Lower lobe of right lung (tissue), 2 donors: ENCODE measurements at regions not wholly inside any gene's neighbourhood (a gene's known extent, or its start where the extent isn't known, plus 50 kb on each side); places are given as distances from the start of the nearest gene placed in this dataset.
A peak's percentile ranks its signal among the peaks of the same experiment; 100 is the strongest.

Experiments
- ATAC-seq, 2 donors: fragments of 200-7000 bp; cut with Tn5 transposase; one replicate each; pipeline ENCODE4 v1.9.1; 2020 to 2022; ENCODE audit warnings: mild to moderate bottlenecking in 2 of 2, moderate library complexity in 2 of 2
- DNase-seq: peaks from one replicate; pipeline ENCODE4 v3.0.0-alpha.2; 2020
- H3K27ac ChIP-seq: fragments of 200-600 bp; one replicate; pipeline ENCODE4 v1.8.0; 2022
- H3K27me3 ChIP-seq: fragments of 200-600 bp; one replicate; pipeline ENCODE4 v1.8.0; 2022; ENCODE audit warnings: low read depth
- H3K36me3 ChIP-seq: fragments of 200-600 bp; one replicate; pipeline ENCODE4 v1.8.0; 2022; ENCODE audit warnings: mild to moderate bottlenecking
- H3K4me1 ChIP-seq: fragments of 200-600 bp; one replicate; pipeline ENCODE4 v1.8.0; 2022
- H3K4me3 ChIP-seq: fragments of 200-600 bp; one replicate; pipeline ENCODE4 v1.8.0; 2022; ENCODE audit warnings: mild to moderate bottlenecking
- H3K9me3 ChIP-seq: fragments of 200-600 bp; one replicate; pipeline ENCODE4 v1.8.0; 2022
- CTCF ChIP-seq: fragments of 200-600 bp; IDR thresholded peaks from one replicate; pipeline ENCODE4 v1.8.0; 2022; ENCODE audit warnings: antibody characterized with exemption, mild to moderate bottlenecking
- intact Hi-C: fragments of 100-400 bp; cut with DNase I; formaldehyde crosslinking; loops from one replicate; pipeline ENCODE4 v1.11.0; 2022
- donor health status: DM: no; HTN: yes; CAD: no; lungs with severe emphysema.

- no peaks in the 10 kb centered on the region for H3K36me3 ChIP-seq
- H3K4me1 ChIP-seq = no peaks in the 10 kb centered on the region
- ATAC-seq (no peak), DNase-seq (no peak)
- no peaks in the 10 kb centered on the region for H3K9me3 ChIP-seq
- H3K27ac ChIP-seq = no peak overlapping the region
- no peaks in the 10 kb centered on the region for H3K27me3 ChIP-seq
- no peak overlapping the region for H3K4me3 ChIP-seq
- intact Hi-C loops = no loop called here
- TF ChIP-seq CTCF = no peak
These were observed 155.0 kb downstream of the RELL1 start for GRCh38 chr4:37531151-37531550.

- intact Hi-C loops = no loop called here
These were observed 155.7 kb downstream of the RELL1 start for GRCh38 chr4:37530451-37530850.

GRCh38 chr4:37528166-37528885 lies 157.8 kb downstream of the RELL1 start:
- no peak overlapping the region for H3K4me3 ChIP-seq
- no peak for TF ChIP-seq CTCF
- DNase-seq (peak; percentile 48), ATAC-seq (peak; percentile 89 to 94)
- intact Hi-C loops = no loop called here
- no peaks in the 10 kb centered on the region for H3K4me1 ChIP-seq
- no peaks in the 10 kb centered on the region for H3K27me3 ChIP-seq
- H3K27ac ChIP-seq = no peak overlapping the region
- no peaks in the 10 kb centered on the region for H3K36me3 ChIP-seq
- no peaks in the 10 kb centered on the region for H3K9me3 ChIP-seq

More at GRCh38 chr4:37530451-37530850, 155.7 kb downstream of the RELL1 start:
- Histone ChIP-seq H3K4me3 (no peak overlapping the region), H3K9me3 (no peaks in the 10 kb centered on the region), H3K27me3 (no peaks in the 10 kb centered on the region), H3K4me1 (no peaks in the 10 kb centered on the region), H3K36me3 (no peaks in the 10 kb centered on the region), H3K27ac (no peak overlapping the region)
- ATAC-seq = no peak
- no peak for TF ChIP-seq CTCF
- no peak for DNase-seq

- ATAC-seq (peak in 1 of 2 donors; percentile 14), DNase-seq (no peak)
- no peak for TF ChIP-seq CTCF
- Histone ChIP-seq H3K27me3 (no peaks in the 10 kb centered on the region), H3K36me3 (no peaks in the 10 kb centered on the region), H3K9me3 (peaks cover 8% of the 10 kb centered on the region), H3K27ac (no peak overlapping the region), H3K4me1 (no peaks in the 10 kb centered on the region), H3K4me3 (no peak overlapping the region)
- intact Hi-C loops = no loop called here
These were observed 161.9 kb downstream of the RELL1 start for GRCh38 chr4:37524267-37524666.

- Histone ChIP-seq H3K27me3 (no peaks in the 10 kb centered on the region), H3K27ac (no peak overlapping the region), H3K36me3 (no peaks in the 10 kb centered on the region), H3K4me3 (no peak overlapping the region), H3K4me1 (no peaks in the 10 kb centered on the region), H3K9me3 (peaks cover 8% of the 10 kb centered on the region)
- DNase-seq (no peak), ATAC-seq (no peak)
- intact Hi-C loops = no loop called here
- TF ChIP-seq CTCF = no peak
These were observed 163.2 kb downstream of the RELL1 start for GRCh38 chr4:37522996-37523395.
